ENCODE measurements at regions not wholly inside any gene's neighbourhood (a gene's known extent, or its start where the extent isn't known, plus 50 kb on each side); places are given as distances from the start of the nearest gene placed in this dataset.

DNA sequence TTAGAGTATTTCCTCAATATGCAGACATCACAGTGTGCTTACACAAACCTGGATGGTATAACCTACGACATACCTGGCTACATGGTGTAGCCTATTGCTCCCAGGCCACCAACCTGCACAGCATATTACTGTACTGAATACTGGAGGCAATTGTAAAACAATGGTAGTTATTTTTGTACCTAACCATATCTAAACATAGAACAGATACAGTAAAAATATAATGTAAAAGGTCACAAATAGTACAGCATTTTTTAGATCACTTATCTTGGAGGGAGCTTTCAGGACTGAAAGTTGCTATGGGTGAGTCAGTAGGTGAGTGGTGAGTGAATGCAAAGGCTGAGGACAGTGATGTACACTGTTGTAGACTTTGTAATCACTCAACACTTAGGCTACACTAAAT is 492.3 kb downstream of the MRPL39 start:
- no peak for DNase-seq

DNA sequence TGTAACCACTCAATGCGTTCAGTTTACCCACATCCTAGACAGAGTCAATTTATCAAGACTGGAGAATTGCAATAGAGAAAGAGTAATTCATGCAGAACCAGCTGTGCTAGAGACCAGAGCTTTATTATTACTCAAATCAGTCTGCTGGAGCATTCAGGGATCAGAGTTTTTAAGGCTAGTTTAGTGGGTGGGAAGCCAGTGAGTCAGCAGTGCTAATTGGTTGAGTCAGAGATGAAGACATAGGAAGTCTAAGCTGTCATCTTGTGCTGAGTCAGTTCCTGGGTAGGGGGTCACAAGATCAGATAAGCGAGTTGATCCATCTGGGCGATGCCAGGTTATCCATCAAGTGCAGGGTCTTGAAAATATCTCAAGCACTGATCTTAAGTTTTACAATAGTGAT is 499.6 kb downstream of the MRPL39 start:
- DNase-seq: no peak

DNA sequence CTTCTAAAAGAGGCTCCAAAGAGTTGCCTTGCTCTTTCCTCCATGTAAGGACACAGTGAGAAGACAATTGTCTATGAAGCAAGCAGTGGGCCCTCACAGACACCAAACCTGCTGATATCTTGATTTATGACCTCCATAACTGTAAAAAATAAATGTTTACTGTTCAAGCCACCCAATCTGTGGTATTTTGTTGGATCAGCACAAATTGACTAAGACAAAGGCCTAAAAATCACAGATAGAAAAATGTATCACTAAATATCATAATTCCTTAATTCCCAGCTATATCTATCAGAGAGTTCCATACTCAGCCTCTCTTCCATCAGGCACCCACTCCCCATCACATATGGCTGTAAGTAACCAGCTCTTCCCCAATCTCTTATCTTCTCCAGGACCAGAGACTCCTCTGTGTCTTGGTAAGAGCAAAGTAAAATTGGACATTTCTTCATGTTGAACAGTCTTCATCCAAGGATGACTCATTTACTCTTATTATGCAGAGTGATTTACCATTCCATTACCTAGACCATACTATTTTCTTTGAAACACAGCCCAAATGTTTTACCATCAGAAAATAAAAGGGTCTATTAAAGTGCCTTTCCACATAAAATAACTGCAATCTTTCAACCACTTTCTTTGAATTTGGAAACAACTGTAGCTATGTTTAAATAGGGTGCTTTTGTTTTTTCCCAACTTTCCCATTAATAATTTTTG is 503.6 kb downstream of the MRPL39 start:
- no peak for DNase-seq

DNA sequence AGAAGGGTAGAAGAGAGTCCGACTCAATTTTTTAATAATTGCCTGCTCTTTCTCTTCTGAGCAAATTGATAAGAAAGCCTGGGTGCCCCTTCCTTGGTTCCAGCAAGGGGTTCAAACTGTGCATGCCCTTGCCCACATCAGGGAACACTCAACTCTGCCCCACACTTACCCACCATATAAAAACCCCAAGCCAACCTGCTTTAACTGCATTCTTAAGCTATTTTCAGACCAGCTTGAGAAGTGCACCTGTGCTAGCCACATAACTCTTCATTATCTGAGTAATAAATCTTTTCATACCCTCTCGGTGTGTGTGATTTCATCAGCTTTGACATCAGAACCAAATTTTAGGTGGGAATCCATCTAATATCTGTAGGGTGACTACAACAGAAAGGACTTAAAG is 509.6 kb downstream of the MRPL39 start:
- no peak for DNase-seq

DNA sequence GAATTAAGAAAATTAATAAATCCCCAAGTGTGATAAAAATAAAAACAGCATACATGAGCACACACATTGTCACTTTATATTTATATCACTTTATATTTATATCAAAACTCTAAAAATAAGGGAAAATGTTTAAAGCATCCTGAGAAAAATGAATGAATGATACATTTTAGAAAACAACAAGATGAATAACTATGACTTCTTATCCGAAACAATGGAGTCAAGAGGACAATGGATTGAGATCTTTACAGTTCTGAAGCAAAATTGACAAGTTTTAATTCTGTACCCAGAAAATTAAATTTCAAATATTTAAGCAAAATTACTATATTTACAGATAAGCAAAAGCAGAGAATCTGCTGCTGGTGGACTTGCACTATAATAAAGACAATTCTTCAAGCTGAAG is 512.6 kb downstream of the MRPL39 start:
- DNase-seq: no peak

DNA sequence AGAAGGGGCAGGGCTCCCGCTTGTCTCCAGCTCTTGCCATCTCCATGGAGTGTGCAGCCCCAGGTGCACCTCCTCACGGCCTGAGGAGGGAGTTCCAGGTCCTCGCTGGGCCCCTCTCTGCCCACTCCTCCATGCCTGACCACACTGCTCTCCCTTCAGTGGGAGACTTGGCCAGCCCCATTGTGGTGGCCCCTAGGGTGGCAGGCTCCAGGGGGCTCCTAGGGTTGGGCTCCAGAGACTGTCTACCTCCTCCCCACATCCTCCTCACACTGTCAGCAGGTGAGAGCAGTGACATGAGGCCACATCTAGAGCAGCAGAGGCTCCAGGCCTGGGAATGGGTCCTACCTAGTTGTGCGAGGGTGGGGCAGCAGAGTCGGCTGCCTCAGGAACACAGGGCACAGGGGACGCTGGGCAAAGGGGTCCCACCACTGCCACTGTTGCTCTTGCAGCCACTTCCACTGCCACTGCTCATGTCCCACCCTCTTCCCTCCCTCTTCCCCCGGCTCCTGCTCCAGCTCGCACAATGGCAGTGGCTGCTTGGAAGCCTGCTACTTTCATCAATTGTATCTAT is 514.8 kb downstream of the MRPL39 start:
- DNase-seq: no peak

DNA sequence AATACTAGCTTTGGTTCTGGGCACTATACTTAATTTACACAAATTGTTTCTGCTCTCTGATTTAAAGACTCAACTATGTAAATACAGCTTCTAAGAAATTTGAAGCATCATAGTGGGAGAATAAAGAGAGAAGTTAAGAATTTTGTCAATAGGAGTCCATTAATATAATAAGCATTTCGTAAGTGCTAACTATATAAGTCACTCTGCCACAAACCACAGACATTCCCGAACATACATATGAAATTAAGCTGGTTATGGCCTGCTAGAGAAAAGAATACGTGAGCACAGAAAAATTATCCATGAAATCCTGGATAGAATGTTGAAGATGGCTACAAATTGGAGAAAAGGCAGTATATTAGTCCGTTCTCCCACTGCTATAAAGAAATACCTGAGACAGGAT is 526.2 kb downstream of the MRPL39 start:
- no peak for DNase-seq

DNA sequence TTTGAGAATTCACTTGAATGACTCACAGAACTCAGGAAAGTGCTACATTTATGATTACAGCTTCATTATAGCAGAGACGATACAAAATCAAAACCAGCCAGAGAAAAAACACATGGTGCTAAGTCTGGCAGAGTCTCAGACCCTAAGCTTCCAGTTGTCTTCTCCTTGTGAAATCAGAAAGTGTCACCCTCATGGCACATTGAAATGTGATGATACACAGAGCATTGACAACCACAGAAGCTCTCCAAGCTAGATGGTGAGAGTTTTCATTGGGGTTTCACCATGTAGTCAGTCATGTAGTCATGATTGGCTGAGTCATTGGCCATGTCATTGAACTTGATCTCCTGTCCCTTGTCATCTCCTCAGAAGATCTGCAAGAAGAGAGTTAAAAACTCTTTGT is 526.6 kb downstream of the MRPL39 start:
- DNase-seq: no peak

DNA sequence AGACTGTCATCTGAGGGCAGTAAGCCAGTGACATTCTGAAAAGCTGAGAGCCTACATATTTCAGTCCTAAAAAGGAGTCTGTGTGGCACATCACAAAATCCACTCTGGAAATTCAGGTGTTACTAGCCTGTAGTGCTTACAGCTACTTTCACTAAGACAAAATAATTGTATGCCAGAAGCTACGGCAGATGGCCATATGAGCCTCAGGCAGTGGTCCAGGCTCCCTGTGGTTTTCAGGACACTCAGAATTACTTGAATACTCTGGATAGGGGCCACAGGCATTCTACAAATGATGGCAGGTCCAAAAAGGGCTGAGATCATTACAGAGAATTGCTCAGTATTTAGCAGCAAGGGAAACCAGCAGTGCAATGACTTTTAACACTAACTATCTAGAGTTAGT is 527.1 kb downstream of the MRPL39 start:
- DNase-seq: no peak

DNA sequence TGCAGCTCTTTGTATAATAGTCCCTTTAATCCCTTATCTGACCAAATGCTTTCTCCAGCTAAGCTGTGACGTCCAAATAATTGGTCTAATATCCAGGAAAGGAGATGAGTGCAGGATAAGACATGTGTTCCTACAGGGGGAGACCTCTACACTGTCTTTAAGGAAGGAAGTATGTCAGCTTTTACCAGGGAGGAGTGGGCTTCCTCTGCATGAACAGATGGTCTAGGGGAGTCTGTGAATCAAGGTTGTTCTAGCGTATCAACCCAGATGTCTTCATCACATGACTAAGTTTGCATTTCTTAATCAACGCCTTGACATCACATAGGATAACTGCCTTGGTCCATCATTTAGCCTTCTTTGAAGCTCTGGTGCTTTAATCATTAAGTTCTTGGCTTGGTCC is 528.2 kb downstream of the MRPL39 start:
- no peak for DNase-seq

DNA sequence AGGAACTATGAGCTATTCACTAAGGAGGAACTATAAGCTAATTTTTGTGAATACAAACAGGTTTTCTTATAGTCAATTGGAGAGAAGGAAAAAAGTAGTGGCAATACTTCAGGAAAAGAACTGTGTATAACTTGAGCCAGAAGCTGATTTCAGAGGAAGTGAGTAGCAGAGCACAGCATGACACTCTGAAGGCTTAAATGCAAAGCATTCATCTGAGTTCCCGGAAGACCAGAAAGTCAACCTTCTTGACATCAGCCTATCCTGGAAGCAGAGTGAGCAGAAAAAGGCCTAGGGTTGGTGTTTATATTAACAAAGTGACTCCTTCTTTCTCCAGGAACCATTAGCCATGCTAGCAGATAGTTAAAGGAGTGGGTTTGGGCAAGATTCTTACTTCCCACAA is 545.2 kb downstream of the MRPL39 start:
- DNase-seq: no peak

DNA sequence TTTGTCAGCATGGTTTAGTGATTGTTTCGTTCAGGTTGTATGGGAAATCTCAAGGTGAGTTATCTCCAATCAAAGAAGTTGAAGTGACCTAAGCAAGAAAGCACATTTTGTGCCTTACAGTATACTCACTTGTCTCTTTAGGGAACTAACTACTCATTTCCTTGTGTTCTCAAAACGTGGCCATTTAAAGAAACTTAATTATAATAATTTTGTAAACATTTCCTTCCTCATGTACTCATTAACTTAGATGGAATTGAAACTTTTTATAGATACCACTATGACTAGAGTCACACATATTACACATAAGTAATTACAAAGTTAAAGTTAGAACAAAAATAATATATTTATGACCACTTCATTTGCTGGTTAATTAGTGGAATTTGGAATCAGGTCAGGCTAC is 552.6 kb downstream of the MRPL39 start:
- no peak for DNase-seq

DNA sequence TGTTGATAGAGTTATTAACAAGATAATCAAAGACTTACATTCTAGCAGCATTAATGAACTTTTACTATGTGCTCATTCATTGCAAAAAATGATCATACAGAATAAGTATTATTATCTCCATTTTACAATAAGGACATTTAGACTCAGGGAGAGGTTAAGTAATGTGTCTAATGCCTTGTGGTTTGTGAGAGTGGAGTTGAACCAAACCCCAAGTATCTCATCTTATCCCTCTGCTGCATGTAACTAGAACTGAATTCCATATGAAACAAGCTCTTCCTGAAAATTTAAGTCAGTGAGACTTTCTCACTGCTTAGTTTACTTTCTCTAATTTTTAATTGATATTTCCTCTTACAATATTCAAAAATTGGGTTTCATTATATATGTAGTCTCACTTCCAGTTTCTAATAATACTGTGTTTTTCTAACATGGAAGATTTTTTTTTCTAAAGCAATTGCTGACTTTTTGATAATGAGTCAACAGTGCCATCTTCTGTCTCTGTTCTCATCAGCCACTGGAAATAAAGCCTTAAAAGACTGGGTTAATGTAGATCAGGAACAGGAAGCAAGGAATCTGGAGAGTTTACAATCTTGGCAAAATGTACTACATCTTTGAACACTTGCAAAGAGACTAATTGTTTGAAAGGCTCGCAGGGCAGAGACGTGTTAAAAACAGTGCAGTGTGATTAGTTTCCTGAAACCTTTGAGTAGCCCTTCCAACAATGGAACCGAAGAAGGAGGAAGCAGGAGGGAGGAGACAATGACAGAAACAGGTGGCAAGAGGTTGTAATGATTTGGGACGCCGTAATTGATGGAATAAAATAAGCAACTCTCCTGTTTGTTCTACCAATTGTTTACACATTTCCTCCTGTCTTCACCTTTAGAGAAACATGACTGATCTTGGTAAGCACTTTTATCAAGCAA is 567.6 kb downstream of the MRPL39 start:
- DNase-seq: peak; percentile 17

DNA sequence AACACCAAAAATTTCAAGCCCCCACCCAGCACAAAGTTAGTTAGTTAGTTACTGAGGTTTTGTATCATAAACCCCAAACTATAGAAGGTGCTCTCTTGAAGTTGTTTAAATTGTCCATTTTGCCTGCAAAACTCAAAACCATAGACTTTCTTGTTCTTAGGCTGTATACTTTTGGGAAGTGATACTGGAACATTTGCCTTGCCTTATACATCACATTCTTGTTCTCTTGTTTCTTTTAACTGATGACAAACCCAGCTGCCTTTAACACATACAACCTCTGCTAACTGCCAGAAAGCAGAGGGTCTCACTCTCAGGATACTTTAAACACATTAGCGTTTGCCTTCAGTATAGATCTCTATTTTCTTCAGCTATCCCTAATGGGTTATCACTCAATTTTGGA is 570.5 kb downstream of the MRPL39 start:
- DNase-seq: no peak

DNA sequence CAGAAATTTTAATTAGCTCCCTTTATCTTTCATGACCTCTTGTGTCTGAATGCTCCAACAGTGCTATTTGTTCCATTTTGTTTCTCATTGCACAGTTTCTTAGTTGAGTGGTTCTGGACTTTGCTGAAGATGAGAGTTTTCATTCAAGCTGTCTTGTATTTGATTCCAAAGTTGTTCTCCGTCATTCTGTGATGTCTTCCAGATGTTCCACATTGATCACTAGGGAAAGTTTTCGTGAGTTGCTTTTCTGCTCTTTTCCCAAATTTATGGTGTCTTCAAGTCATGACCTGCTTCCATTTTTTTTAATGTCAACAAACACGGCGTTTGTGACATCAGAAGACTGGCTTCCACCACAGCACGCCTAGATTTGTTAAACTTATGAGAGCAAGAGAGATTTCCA is 575.5 kb downstream of the MRPL39 start:
- DNase-seq: no peak

DNA sequence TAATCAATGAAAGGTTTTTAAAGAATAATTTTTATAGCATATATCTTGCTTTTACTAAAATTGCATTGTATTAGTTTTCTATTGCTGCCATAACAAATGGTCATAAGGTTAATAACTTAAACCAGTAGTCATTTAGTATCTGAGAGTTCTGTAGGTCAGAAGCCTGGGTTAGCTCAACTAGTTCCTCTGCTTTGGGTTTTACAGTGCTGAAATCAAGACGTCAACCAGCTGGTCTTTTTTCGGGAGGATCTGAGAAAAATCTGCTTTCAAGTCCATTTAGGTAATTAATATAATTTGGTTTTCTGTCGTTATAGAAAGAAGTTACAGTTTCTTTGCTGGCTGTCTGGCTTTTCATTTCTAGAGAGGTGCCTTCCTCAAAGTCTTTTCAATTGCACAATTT is 577.7 kb downstream of the MRPL39 start:
- no peak for DNase-seq

DNA sequence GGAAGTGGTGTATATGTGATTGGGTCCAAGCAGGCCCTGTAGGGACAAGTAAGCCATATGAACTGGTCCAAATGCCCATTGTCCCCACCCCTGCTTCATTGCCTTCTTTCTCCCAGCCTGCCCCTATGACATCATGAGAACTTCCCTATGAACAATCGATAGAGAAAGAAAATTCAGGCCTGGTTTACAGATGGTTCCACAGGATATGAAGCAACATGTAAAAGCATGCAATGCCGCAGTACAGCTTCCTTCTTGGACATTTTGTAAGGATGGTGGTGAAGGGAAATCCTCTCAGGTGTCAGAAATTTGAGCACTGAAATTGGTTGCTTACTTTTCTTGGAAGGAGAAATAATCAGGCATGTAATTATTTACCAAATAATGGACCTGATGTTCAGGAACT is 581.7 kb downstream of the MRPL39 start:
- DNase-seq: no peak

DNA sequence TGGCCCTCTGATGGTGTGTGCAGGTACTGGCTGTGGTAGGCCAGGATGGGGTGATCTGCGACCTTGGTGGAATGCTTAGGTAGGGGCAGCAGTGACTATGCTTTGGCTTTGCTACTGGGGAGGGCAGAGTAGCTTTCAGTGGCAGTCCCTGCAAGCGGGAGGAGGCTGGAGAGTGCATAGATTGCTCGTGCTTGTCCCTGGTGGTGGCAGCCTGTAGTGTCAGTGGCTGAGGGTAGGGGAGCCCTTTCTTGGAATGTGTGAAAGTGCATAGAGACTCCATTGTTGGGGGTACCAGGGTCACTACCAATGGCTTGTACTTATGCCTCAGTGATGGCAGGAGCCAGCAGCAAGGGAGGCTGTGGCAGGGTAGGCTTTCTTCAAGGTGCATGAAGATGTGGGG is 582.6 kb downstream of the MRPL39 start:
- DNase-seq: no peak

DNA sequence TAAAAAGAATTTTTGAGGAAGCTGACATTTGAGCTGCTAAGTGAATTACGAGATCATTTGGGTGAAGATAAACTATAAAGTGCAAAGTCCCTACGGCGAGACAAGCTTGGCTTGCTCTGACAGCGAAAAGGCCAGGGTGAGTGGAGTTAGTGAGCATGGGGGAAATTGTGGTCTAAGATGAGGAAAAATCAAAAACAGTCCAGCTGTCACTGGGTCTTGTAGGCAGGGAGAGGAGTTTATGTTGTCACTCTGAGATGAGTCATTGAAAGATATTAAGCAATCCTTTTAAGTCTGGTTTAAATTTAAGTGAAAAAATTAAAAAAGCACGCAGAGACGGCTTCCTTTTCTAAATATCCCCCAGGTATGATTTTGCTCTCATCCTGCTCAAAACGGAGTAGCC is 601.9 kb downstream of the MRPL39 start:
- DNase-seq: no peak

DNA sequence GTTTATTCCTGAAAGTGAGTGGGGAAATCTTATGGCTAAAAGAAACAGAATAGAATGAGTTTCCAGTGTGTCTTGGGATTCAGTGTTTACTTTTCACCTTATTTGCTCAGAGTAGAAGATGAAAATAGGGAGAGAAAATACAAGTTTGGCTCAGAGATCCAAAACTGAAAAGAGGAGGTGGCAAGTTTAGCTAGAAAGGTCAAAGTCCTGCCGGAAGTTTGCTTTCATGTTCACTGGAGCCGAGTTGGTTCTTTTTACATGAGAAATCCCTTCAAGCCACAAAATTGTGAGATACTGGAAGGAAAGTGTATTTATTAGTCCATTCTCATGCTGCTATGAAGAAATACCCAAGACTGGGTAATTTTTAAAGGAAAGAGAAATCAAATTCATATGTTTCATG is 604.6 kb downstream of the MRPL39 start:
- DNase-seq: no peak

DNA sequence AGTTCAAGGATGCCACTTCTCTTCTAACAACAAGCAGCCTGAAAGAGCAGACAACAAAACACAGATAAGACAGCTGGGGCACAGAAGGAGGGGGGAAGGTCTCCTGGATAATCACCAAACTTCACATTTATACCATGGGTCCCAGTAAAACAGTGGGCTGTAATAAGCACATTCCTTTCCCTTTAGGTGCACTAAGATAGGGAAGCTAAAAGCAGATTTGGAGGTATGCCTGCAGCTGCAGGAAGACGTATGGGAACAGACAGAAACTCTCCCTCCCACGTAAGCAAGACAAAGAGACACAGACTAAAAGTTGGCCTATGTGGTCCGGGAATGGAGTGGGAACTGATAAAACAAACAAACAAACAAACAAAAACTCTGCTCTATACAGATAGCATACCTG is 612.1 kb downstream of the MRPL39 start:
- no peak for DNase-seq

DNA sequence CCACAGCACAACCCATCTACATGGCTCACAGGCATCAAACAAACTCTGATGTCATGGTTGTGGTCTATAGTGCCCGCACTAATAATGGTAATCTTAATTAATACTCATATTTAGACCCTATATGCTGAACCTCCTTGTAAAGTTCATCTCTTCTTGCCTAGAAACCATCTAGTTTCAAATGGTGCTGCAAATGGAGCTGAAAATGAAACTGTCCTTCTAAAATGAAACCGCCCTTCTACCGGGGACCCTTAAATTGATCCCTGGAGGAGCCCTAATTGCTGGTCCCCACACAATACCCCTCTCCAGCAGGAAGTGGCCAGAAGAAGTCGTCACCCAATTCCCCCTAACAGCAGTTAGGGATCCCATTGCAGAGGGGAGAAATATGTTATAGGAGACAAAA is 612.6 kb downstream of the MRPL39 start:
- DNase-seq: no peak

DNA sequence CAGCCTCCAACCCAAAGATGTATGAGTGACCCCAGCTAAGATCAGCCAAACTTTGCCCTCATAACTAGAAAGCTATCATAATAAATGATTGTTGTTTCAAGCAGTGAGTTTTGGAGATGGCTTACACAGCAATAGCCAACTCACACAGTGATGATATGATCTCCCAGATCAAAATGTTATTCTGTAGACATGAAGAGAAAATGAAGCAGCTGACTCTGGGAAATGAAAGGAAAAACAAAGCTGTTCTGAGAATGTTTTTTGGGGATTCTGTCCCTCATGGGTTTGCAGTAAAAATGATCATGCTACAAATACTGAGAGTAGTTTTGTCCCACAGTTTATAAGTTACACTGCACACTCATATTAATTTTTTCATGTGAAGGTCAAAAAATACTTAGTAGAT is 617.8 kb downstream of the MRPL39 start:
- DNase-seq: no peak

DNA sequence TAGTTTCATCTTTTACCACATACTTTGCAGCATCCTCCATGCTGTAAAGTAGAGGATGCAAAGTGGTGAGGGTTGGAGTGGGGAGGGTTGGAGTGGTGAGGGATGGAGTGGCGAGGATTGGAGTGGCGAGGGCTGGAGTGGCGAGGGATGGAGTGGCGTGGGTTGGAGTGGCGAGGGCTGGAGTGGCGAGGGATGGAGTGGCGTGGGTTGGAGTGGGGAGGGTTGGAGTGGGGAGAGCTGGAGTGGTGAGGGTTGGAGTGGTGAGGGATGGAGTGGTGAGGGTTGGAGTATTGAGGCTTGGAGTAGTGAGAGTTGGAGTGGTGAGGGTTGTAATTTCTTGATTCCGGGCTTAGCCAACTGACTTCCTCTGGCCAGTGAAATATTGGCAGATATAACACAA is 618.3 kb downstream of the MRPL39 start:
- no peak for DNase-seq
